Uterus (tissue), 3 donors: ENCODE measurements at regions not wholly inside any gene's neighbourhood (a gene's known extent, or its start where the extent isn't known, plus 50 kb on each side); places are given as distances from the start of the nearest gene placed in this dataset.
"Not testable (repeated sequence)": the region's sequence is repeated elsewhere in the genome, so short reads cannot be mapped to it uniquely, and the experiment has no call there.

Experiments
- DNase-seq, 2 donors: peaks; one replicate each; pipeline ENCODE4 v3.0.0-alpha.2; 2019 to 2020
- H3K27ac ChIP-seq, 2 donors: fragments of 200-600 bp; sonication (generic); 1 replicate in 1 of 2; 2 replicates in 1 of 2; pipeline ENCODE4 v1.5.1; 2016 to 2018
- H3K27me3 ChIP-seq, 2 donors: fragments of 200-600 bp; sonication (generic); one replicate each; pipeline ENCODE4 v1.5.1; 2018 to 2019; ENCODE audit warnings: control low read depth in 1 of 2
- H3K36me3 ChIP-seq, 2 donors: fragments of 200-600 bp; sonication (generic); one replicate each; pipeline ENCODE4 v1.5.1; 2019; ENCODE audit warnings: control low read depth in 1 of 2
- H3K4me1 ChIP-seq, 2 donors: fragments of 200-600 bp; sonication (generic); one replicate each; pipeline ENCODE4 v1.5.1; 2018 to 2019; ENCODE audit warnings: control low read depth in 1 of 2
- H3K4me3 ChIP-seq, 2 donors: fragments of 200-600 bp; sonication (generic); 1 replicate in 1 of 2; 2 replicates in 1 of 2; pipeline ENCODE4 v1.5.1; 2018 to 2019; ENCODE audit warnings: mild to moderate bottlenecking in 1 of 2
- H3K9me3 ChIP-seq, 2 donors: fragments of 200-600 bp; sonication (generic); one replicate each; pipeline ENCODE4 v1.5.1; 2019; ENCODE audit warnings: control low read depth in 1 of 2
- POLR2A ChIP-seq, 2 donors: fragments of 450-650 bp; IDR thresholded peaks; one replicate each; pipeline ENCODE4 v1.6.1; 2016; ENCODE audit warnings: antibody characterized with exemption in 2 of 2, mild to moderate bottlenecking in 1 of 2, moderate library complexity in 1 of 2
- intact Hi-C: fragments of 100-400 bp; cut with DNase I; formaldehyde crosslinking; loops from one replicate; pipeline ENCODE4 v1.15.1; 2023; ENCODE audit warnings: low total_unique reads
- TF ChIP-seq, protein P1 (sequence below), 4 experiments: fragments of 200-600 bp in 2 of 4; fragments of 450-650 bp in 2 of 4; sonication (generic) in 2 of 4; IDR thresholded peaks; one replicate each; pipeline ENCODE4 v1.5.1; 2016 to 2019; ENCODE audit warnings: antibody characterized with exemption in 4 of 4, mild to moderate bottlenecking in 2 of 4, moderate library complexity in 1 of 4
- donor health status: DM: yes; HTN: yes; CAD: no.

DNA sequence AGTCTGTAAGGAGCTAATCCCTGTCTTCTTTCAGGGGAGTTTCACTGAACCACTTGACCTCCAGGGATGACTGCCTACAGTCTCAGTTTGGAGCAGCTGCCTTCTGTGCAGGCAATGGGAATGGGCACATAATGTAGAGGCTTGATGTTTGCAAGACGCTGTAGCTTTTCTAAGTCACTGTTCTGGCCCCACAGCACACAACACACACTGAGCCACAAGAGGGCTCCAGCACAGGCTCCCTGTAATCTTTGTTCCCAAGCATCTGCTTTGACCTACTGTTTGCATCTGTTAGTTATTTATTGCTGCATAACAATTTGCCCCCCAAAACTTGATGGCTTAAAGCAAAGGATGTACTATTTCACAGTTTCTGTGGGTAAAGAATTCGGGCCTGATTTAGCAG lies 419.0 kb upstream of the ASIC2 start:
- no peaks in the 10 kb centered on the region for H3K36me3 ChIP-seq
- intact Hi-C loops: no loop called here
- TF ChIP-seq, protein P1, sequence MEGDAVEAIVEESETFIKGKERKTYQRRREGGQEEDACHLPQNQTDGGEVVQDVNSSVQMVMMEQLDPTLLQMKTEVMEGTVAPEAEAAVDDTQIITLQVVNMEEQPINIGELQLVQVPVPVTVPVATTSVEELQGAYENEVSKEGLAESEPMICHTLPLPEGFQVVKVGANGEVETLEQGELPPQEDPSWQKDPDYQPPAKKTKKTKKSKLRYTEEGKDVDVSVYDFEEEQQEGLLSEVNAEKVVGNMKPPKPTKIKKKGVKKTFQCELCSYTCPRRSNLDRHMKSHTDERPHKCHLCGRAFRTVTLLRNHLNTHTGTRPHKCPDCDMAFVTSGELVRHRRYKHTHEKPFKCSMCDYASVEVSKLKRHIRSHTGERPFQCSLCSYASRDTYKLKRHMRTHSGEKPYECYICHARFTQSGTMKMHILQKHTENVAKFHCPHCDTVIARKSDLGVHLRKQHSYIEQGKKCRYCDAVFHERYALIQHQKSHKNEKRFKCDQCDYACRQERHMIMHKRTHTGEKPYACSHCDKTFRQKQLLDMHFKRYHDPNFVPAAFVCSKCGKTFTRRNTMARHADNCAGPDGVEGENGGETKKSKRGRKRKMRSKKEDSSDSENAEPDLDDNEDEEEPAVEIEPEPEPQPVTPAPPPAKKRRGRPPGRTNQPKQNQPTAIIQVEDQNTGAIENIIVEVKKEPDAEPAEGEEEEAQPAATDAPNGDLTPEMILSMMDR (IDR thresholded peaks at IDR 0.05): no peak
- DNase-seq: no peak
- no peak overlapping the region for H3K4me3 ChIP-seq
- H3K9me3 ChIP-seq: no peaks in the 10 kb centered on the region
- H3K4me1 ChIP-seq: no peaks in the 10 kb centered on the region
- no peak overlapping the region for H3K27ac ChIP-seq
- no peaks in the 10 kb centered on the region for H3K27me3 ChIP-seq

DNA sequence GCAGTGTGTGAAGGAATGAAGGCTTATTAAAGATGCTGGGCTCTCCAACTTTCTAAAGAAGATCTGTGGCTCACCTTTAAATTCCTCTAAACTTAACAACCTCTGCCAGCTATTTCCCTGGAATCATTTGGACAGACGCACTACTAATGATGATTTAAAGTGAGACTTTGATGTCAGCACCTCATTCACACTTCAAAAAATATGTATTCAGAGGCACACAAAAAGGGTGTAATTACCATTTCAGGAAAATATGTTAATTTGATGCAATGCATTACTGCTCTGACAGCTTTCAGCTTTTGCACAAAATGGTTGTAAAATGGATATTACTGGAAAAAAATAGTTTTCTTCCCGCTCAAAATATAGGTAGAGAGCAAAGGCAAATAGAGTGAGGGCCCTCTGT lies 423.9 kb upstream of the ASIC2 start:
- DNase-seq: no peak
- no peaks in the 10 kb centered on the region for H3K27me3 ChIP-seq
- no peaks in the 10 kb centered on the region for H3K4me1 ChIP-seq
- intact Hi-C loops: no loop called here
- TF ChIP-seq, protein P1 (IDR thresholded peaks at IDR 0.05): no peak
- no peak for TF ChIP-seq POLR2A (IDR thresholded peaks at IDR 0.05)
- H3K27ac ChIP-seq: no peak overlapping the region
- H3K9me3 ChIP-seq: no peaks in the 10 kb centered on the region
- H3K4me3 ChIP-seq: no peak overlapping the region
- H3K36me3 ChIP-seq: no peaks in the 10 kb centered on the region

DNA sequence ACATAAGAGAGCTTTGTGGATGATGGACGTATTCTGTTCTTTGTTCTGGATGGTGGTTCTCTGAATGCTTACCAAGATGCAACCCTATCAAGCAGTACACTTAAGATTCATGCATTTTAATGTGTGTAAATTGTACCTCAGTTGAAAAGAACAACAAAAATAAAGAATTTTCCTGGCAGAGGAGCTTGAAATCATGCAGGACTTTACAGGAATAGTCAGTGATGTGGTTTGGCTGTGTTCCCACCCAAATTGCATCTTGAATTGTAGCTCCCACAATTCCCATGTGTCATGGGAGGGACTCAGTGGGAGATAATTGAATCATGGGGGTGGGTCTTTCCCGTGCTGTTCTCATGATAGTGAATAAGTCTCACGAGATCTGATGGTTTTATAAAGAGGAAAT lies 430.6 kb upstream of the ASIC2 start:
- H3K4me1 ChIP-seq, H3K27ac ChIP-seq, H3K27me3 ChIP-seq, H3K4me3 ChIP-seq, H3K36me3 ChIP-seq, DNase-seq, intact Hi-C loops, H3K9me3 ChIP-seq: not testable (repeated sequence)

DNA sequence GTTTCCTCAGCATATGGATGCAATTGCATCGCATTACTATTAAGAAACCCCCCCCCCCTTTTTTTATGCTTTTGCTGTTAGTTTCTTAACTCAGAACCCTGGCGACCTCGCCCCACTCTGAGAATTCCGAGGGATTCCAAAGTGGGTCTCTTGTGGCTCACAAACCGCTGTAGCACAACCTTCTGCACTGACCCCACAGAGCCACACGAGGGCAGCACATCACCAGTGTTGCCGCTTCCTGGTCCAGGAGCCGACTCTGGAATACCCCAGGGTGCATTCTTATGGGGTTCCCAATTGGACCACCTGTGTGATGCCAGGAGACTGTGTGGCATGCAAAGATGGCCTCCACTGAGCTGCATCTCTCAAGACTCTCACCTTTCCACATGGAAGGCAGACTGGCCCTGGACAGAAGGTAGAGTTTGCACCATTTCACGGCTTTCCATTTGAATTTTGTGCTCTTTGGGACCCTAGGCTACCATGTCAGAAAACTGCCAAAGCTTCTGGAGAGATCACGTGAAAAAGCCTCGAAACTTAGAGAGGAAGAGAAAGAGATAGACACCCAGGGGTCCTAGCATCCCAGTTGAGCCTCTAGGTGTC lies 432.7 kb upstream of the ASIC2 start:
- no peak for DNase-seq
- H3K4me3 ChIP-seq: no peak overlapping the region
- intact Hi-C loops: no loop called here
- peaks cover 0 to 5% of the 10 kb centered on the region in 2 donors for H3K27me3 ChIP-seq
- no peaks in the 10 kb centered on the region for H3K36me3 ChIP-seq
- H3K9me3 ChIP-seq: no peaks in the 10 kb centered on the region
- no peak for TF ChIP-seq POLR2A (IDR thresholded peaks at IDR 0.05)
- TF ChIP-seq, protein P1 (IDR thresholded peaks at IDR 0.05): peak in 1 of 4 experiments; percentile 24
- no peak overlapping the region for H3K27ac ChIP-seq
- no peaks in the 10 kb centered on the region for H3K4me1 ChIP-seq

DNA sequence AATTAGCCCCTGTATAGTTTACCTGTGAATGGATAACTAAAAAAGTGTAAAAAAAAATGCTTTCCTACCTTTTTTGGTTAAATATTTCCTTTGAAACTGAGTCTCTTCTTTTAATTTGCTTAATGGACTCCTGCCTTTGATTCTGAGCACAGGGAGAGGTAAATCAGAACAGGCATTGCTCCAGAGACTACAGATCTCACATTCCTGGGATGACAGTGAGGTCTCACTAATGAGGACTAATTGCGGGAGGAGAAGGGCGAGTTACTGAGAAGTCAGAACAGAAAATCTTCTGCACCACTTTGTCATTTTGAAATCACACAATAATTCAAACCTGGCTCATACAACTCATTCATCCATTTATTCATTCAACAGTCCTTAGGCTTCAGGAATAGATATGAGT lies 437.0 kb upstream of the ASIC2 start:
- intact Hi-C loops: no loop called here

More for the DNA sequence above, 437.0 kb upstream of the ASIC2 start:
- H3K36me3 ChIP-seq: no peaks in the 10 kb centered on the region
- H3K27ac ChIP-seq: no peak overlapping the region
- TF ChIP-seq, protein P1 (IDR thresholded peaks at IDR 0.05): no peak
- no peak for TF ChIP-seq POLR2A (IDR thresholded peaks at IDR 0.05)
- peaks cover 0 to 5% of the 10 kb centered on the region in 2 donors for H3K27me3 ChIP-seq
- no peaks in the 10 kb centered on the region for H3K9me3 ChIP-seq
- no peak for DNase-seq
- H3K4me1 ChIP-seq: no peaks in the 10 kb centered on the region
- no peak overlapping the region for H3K4me3 ChIP-seq
